Esophagus muscularis mucosa (tissue), 4 donors: ENCODE measurements at regions not wholly inside any gene's neighbourhood (a gene's known extent, or its start where the extent isn't known, plus 50 kb on each side); places are given as distances from the start of the nearest gene placed in this dataset.
"Not testable (repeated sequence)": the region's sequence is repeated elsewhere in the genome, so short reads cannot be mapped to it uniquely, and the experiment has no call there.

ENCODE experiments used
- DNase-seq: peaks from one replicate; pipeline ENCODE4 v3.0.0-alpha.2; 2017; ENCODE audit errors: extremely low spot score
- H3K27ac ChIP-seq, 4 donors: fragments of 200-600 bp; sonication (generic); replicated peaks in 1 of 4; 1 replicate in 3 of 4; 2 replicates in 1 of 4; pipeline ENCODE4 v1.5.1; 2016 to 2019; ENCODE audit warnings: mild to moderate bottlenecking in 1 of 4
- H3K27me3 ChIP-seq, 4 donors: fragments of 200-600 bp; sonication (generic); one replicate each; pipeline versions ENCODE4 v1.5.1 to v1.6.0; 2016 to 2019
- H3K36me3 ChIP-seq, 4 donors: fragments of 200-600 bp; sonication (generic); one replicate each; pipeline ENCODE4 v1.5.1; 2016 to 2019
- H3K4me1 ChIP-seq, 4 donors: fragments of 200-600 bp; sonication (generic); one replicate each; pipeline ENCODE4 v1.5.1; 2016 to 2019
- H3K4me3 ChIP-seq, 4 donors: fragments of 200-600 bp; sonication (generic); 1 replicate in 2 of 4; 2 replicates in 2 of 4; pipeline ENCODE4 v1.5.1; 2016 to 2019; ENCODE audit warnings: mild to moderate bottlenecking in 4 of 4, moderate library complexity in 1 of 4
- H3K9me3 ChIP-seq, 4 donors: fragments of 200-600 bp; sonication (generic); 1 replicate in 3 of 4; 2 replicates in 1 of 4; pipeline ENCODE4 v1.5.1; 2016 to 2019
- EP300 ChIP-seq: sonication (generic); formaldehyde crosslinking; IDR thresholded peaks from one replicate; pipeline ENCODE4 v1.6.1; 2017; ENCODE audit warnings: antibody characterized with exemption
- POLR2A ChIP-seq: fragments of 450-650 bp; IDR thresholded peaks from one replicate; pipeline ENCODE4 v1.6.1; 2017; ENCODE audit warnings: antibody characterized with exemption, moderate library complexity, mild to moderate bottlenecking, low read depth
- POLR2AphosphoS5 ChIP-seq, 2 donors: sonication (generic); formaldehyde crosslinking; IDR thresholded peaks; one replicate each; pipeline ENCODE4 v1.6.1; 2017; ENCODE audit warnings: antibody characterized with exemption in 2 of 2
- WGBS: methylation state at CpG from one replicate; pipeline ENCODE4 v1.1.5; 2018; 5-methylcytosine and 5-hydroxymethylcytosine counted together
- intact Hi-C: fragments of 100-400 bp; cut with DNase I; formaldehyde crosslinking; loops from one replicate; pipeline ENCODE4 v1.15.1; 2023
- TF ChIP-seq, protein P1 (sequence below), 3 experiments: fragments of 200-600 bp in 2 of 3; fragments of 450-650 bp in 1 of 3; sonication (generic) in 2 of 3; IDR thresholded peaks; one replicate each; pipeline ENCODE4 v1.5.1; 2017 to 2019; ENCODE audit warnings: antibody characterized with exemption in 3 of 3, mild to moderate bottlenecking in 2 of 3, moderate library complexity in 1 of 3

- DNase-seq, result no peak
- WGBS, result 71% methylated on average over 3 of the region's 3 CpGs
- TF ChIP-seq POLR2A (no peak), POLR2AphosphoS5 (IDR thresholded peaks at IDR 0.05) (no peak), EP300 (no peak)
- TF ChIP-seq, protein P1, sequence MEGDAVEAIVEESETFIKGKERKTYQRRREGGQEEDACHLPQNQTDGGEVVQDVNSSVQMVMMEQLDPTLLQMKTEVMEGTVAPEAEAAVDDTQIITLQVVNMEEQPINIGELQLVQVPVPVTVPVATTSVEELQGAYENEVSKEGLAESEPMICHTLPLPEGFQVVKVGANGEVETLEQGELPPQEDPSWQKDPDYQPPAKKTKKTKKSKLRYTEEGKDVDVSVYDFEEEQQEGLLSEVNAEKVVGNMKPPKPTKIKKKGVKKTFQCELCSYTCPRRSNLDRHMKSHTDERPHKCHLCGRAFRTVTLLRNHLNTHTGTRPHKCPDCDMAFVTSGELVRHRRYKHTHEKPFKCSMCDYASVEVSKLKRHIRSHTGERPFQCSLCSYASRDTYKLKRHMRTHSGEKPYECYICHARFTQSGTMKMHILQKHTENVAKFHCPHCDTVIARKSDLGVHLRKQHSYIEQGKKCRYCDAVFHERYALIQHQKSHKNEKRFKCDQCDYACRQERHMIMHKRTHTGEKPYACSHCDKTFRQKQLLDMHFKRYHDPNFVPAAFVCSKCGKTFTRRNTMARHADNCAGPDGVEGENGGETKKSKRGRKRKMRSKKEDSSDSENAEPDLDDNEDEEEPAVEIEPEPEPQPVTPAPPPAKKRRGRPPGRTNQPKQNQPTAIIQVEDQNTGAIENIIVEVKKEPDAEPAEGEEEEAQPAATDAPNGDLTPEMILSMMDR (IDR thresholded peaks at IDR 0.05), result no peak
- Histone ChIP-seq H3K27ac (no peak overlapping the region), H3K9me3 (no peaks in the 10 kb centered on the region), H3K4me3 (no peak overlapping the region), H3K36me3 (no peaks in the 10 kb centered on the region), H3K27me3 (peaks cover 0 to 9% (median 0%) of the 10 kb centered on the region in 4 donors), H3K4me1 (peaks cover 0 to 3% (median 0%) of the 10 kb centered on the region in 4 donors)
- intact Hi-C loops, result loop anchor here (10.0 kb wide), 1 partner anchor 360 kb away; no protein-coding TSS in a partner anchor
These were observed 59.3 kb upstream of the FBXO28 start for GRCh38 chr1:224054611-224055010.

- Histone ChIP-seq H3K4me1 (peaks cover 0 to 3% (median 0%) of the 10 kb centered on the region in 4 donors), H3K27me3 (peaks cover 0 to 9% (median 0%) of the 10 kb centered on the region in 4 donors), H3K27ac (no peak overlapping the region), H3K9me3 (no peaks in the 10 kb centered on the region), H3K36me3 (no peaks in the 10 kb centered on the region), H3K4me3 (no peak overlapping the region)
- WGBS, result 32% methylated on average over 2 of the region's 2 CpGs
- intact Hi-C loops, result loop anchor here (10.0 kb wide), 1 partner anchor 359 kb away; no protein-coding TSS in a partner anchor
- TF ChIP-seq POLR2AphosphoS5 (IDR thresholded peaks at IDR 0.05) (no peak), EP300 (no peak), POLR2A (no peak)
- TF ChIP-seq, protein P1 (IDR thresholded peaks at IDR 0.05), result no peak
- no peak for DNase-seq
These were observed 59.9 kb upstream of the FBXO28 start for GRCh38 chr1:224054012-224054411.

DNA sequence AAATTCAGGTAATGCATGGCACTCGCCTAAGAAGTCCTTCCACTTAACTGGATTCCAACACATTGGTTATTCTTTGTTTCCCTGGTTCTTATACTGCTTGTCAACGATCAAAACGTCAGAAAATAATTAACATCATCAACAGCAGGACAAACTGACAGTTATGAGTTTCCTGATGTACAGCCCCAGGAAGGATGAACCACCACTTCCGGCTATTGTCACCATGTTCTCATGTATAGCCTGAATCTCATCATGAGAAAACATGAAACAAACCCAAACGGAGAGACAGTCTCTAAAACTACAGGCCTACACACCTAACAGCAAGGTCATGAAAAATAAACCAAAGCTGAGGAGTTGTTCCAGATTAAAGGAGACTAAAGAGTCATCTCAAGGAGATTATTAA is 60.5 kb upstream of the FBXO28 start:
- 65% methylated on average over 5 of the region's 5 CpGs for WGBS
- intact Hi-C loops, result loop anchor here (10.0 kb wide), 1 partner anchor 359 kb away; no protein-coding TSS in a partner anchor

DNA sequence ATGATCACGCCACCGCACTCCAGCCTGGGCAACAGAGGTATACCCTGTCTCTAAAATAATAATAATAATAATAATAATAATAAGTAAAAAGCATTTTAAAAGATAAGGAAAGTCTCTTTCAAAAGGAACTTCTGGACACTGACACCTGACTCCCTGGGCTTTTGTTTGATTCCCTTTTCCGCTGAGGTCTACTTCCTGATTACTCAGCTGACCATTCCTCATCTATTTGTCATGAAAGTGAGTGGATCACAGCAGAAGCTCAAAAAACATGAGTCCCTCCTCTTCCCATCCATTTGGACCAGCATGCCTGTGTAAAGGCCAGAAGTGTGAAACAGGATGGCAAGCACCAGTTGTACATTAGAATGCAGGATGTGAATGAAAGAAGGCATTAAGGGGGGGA is 61.1 kb upstream of the FBXO28 start:
- H3K4me1 ChIP-seq, result peaks cover 0 to 3% (median 0%) of the 10 kb centered on the region in 4 donors
- no peak for DNase-seq
- H3K9me3 ChIP-seq, result no peaks in the 10 kb centered on the region
- H3K36me3 ChIP-seq, result no peaks in the 10 kb centered on the region
- WGBS, result 84% methylated on average over 3 of the region's 3 CpGs
- H3K27ac ChIP-seq, result no peak overlapping the region
- no peak overlapping the region for H3K4me3 ChIP-seq
- H3K27me3 ChIP-seq, result peaks cover 0 to 9% (median 0%) of the 10 kb centered on the region in 4 donors
- intact Hi-C loops, result loop anchor here (10.0 kb wide), 1 partner anchor 358 kb away; no protein-coding TSS in a partner anchor
- TF ChIP-seq, protein P1 (IDR thresholded peaks at IDR 0.05), result no peak
- TF ChIP-seq POLR2AphosphoS5 (IDR thresholded peaks at IDR 0.05) (no peak), POLR2A (no peak), EP300 (no peak)

More for the DNA sequence above, 60.5 kb upstream of the FBXO28 start:
- TF ChIP-seq, protein P1 (IDR thresholded peaks at IDR 0.05), result no peak
- TF ChIP-seq EP300, result no peak
- H3K9me3 ChIP-seq, result no peaks in the 10 kb centered on the region
- H3K4me3 ChIP-seq, result no peak overlapping the region
- H3K27ac ChIP-seq, result no peak overlapping the region
- no peaks in the 10 kb centered on the region for H3K36me3 ChIP-seq
- H3K27me3 ChIP-seq, result peaks cover 0 to 9% (median 0%) of the 10 kb centered on the region in 4 donors
- no peak for DNase-seq
- peaks cover 0 to 3% (median 0%) of the 10 kb centered on the region in 4 donors for H3K4me1 ChIP-seq

GRCh38 chr1:224051782-224052181 is 62.1 kb upstream of the FBXO28 start:
- not testable (repeated sequence) for H3K36me3 ChIP-seq, H3K4me3 ChIP-seq, H3K4me1 ChIP-seq, H3K27ac ChIP-seq, H3K27me3 ChIP-seq, DNase-seq, H3K9me3 ChIP-seq
- intact Hi-C loops, result loop anchor here (10.0 kb wide), 1 partner anchor 357 kb away; no protein-coding TSS in a partner anchor
- WGBS, result 97% methylated on average over 5 of the region's 5 CpGs
